Keratinocyte (primary cell): ENCODE measurements at regions not wholly inside any gene's neighbourhood (a gene's known extent, or its start where the extent isn't known, plus 50 kb on each side); places are given as distances from the start of the nearest gene placed in this dataset.

ENCODE experiments used
- DNase-seq: peaks from one replicate; pipeline ENCODE4 v3.0.0-alpha.2; 2011; ENCODE audit warnings: low read depth, missing footprints, low spot score
- FAIRE-seq: peaks from 2 replicates; lab custom pipeline; 2011; peaks lifted over from hg19 to GRCh38; lab: Jason Lieb, UNC
- H2AFZ ChIP-seq: 2 replicates; pipeline ENCODE4 v1.6.0; 2012; ENCODE audit warnings: low read length, control low read depth, inconsistent platforms; ENCODE audit not compliant: control insufficient read depth
- H3K27ac ChIP-seq: 2 replicates; pipeline ENCODE4 v1.5.1; 2011; ENCODE audit warnings: low read length; ENCODE audit not compliant: control insufficient read depth, insufficient read depth
- H3K27me3 ChIP-seq: 3 replicates; pipeline ENCODE4 v1.6.0; 2011; ENCODE audit warnings: low read length; ENCODE audit not compliant: control insufficient read depth, insufficient read depth; ENCODE audit errors: extremely low read depth
- H3K36me3 ChIP-seq, 2 experiments: 2 replicates in 1 of 2; 3 replicates in 1 of 2; pipeline ENCODE4 v1.5.1; 2011; ENCODE audit warnings: low read length in 2 of 2, mild to moderate bottlenecking in 1 of 2; ENCODE audit not compliant: control insufficient read depth in 2 of 2, insufficient read depth in 2 of 2; ENCODE audit errors: extremely low read depth in 1 of 2
- H3K4me1 ChIP-seq: 3 replicates; pipeline ENCODE4 v1.5.1; 2011; ENCODE audit warnings: low read length; ENCODE audit not compliant: control insufficient read depth, insufficient read depth; ENCODE audit errors: extremely low read depth
- H3K4me2 ChIP-seq: 3 replicates; pipeline ENCODE4 v1.6.0; 2011; ENCODE audit warnings: low read depth, low read length; ENCODE audit not compliant: control insufficient read depth, insufficient read depth; ENCODE audit errors: extremely low read depth
- H3K4me3 ChIP-seq, 3 experiments: fragments of 200-600 bp in 1 of 3; sonication (generic) in 1 of 3; 2 replicates in 2 of 3; 3 replicates in 1 of 3; pipeline ENCODE4 v1.5.1; 2011 to 2016; ENCODE audit warnings: low read length in 3 of 3, mild to moderate bottlenecking in 3 of 3, control low read depth in 2 of 3, inconsistent platforms in 1 of 3, low read depth in 1 of 3, mixed read lengths in 1 of 3, mixed run types in 1 of 3, moderate library complexity in 1 of 3; ENCODE audit not compliant: control insufficient read depth in 2 of 3, insufficient read depth in 2 of 3; ENCODE audit errors: extremely low read depth in 1 of 3
- H3K79me2 ChIP-seq: 2 replicates; pipeline ENCODE4 v1.6.0; 2012; ENCODE audit warnings: low read length; ENCODE audit not compliant: control insufficient read depth, insufficient read depth
- H3K9ac ChIP-seq: 3 replicates; pipeline ENCODE4 v1.6.0; 2011; ENCODE audit warnings: low read length; ENCODE audit not compliant: control insufficient read depth, insufficient read depth; ENCODE audit errors: extremely low read depth
- H3K9me1 ChIP-seq: 3 replicates; pipeline ENCODE4 v1.6.0; 2011; ENCODE audit warnings: low read length; ENCODE audit not compliant: control insufficient read depth, insufficient read depth; ENCODE audit errors: extremely low read depth
- H3K9me3 ChIP-seq: 2 replicates; pipeline ENCODE4 v1.5.1; 2012; ENCODE audit warnings: low read depth, low read length; ENCODE audit not compliant: control insufficient read depth
- H4K20me1 ChIP-seq: 3 replicates; pipeline ENCODE4 v1.6.0; 2011; ENCODE audit warnings: low read length; ENCODE audit not compliant: control insufficient read depth, insufficient read depth; ENCODE audit errors: extremely low read depth
- EZH2 ChIP-seq: IDR thresholded peaks from one replicate; pipeline ENCODE4 v1.6.1; 2012; ENCODE audit warnings: inconsistent platforms, mild to moderate bottlenecking, low read length, moderate library complexity
- dilution Hi-C: fragments of 300-500 bp; cut with MboI; formaldehyde crosslinking; loops from one replicate; pipeline ENCODE4 v1.7.0; 2020; ENCODE audit warnings: low sequenced_read_pairs; ENCODE audit not compliant: extremely low pct_ligation_motif_present
- TF ChIP-seq, protein P1 (sequence below), 3 experiments: IDR thresholded peaks in 1 of 3; conservative IDR thresholded peaks in 1 of 3; optimal IDR thresholded peaks in 1 of 3; 2 replicates in 2 of 3; 3 replicates in 1 of 3; pipeline versions ENCODE3 to v1.5.1; 2011; ENCODE audit warnings: low read length in 3 of 3, mild to moderate bottlenecking in 3 of 3, moderate library complexity in 2 of 3, control low read depth in 1 of 3, inconsistent platforms in 1 of 3; ENCODE audit not compliant: insufficient read depth in 2 of 3; ENCODE audit errors: extremely low read depth in 1 of 3

DNA sequence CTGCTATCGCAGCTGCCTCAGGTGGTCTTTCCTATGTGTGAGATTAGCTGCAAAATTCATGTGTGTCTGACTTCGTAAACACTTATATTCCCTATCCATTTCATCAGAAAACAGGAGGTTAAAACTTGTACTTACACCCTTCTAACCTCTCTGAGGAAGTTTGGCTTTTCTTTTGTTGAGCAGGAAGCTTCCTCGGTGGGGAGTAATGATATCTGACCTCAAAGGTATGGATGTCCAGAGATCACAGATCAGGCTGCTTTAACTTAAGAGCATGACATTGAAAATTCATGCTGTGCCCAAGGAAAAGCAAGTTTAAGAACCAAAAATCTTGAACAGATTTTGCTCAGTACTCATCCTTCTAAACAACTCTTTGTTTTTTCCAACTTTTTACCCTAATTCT lies 429.1 kb downstream of the STIM2 start:
- no peak for TF ChIP-seq EZH2
- TF ChIP-seq, protein P1, sequence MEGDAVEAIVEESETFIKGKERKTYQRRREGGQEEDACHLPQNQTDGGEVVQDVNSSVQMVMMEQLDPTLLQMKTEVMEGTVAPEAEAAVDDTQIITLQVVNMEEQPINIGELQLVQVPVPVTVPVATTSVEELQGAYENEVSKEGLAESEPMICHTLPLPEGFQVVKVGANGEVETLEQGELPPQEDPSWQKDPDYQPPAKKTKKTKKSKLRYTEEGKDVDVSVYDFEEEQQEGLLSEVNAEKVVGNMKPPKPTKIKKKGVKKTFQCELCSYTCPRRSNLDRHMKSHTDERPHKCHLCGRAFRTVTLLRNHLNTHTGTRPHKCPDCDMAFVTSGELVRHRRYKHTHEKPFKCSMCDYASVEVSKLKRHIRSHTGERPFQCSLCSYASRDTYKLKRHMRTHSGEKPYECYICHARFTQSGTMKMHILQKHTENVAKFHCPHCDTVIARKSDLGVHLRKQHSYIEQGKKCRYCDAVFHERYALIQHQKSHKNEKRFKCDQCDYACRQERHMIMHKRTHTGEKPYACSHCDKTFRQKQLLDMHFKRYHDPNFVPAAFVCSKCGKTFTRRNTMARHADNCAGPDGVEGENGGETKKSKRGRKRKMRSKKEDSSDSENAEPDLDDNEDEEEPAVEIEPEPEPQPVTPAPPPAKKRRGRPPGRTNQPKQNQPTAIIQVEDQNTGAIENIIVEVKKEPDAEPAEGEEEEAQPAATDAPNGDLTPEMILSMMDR (optimal IDR thresholded peaks at IDR 0.05 in 1 of 3, IDR thresholded peaks at IDR 0.05 in 1 of 3, conservative IDR thresholded peaks at IDR 0.05 in 1 of 3; ENCODE audit: extremely low read depth in 1 of 3, insufficient read depth in 2 of 3, low read length in 3 of 3): no peak
- H3K9me3 ChIP-seq: no peaks in the 10 kb centered on the region
- no peaks in the 10 kb centered on the region for H3K36me3 ChIP-seq
- no peaks in the 10 kb centered on the region for H3K4me1 ChIP-seq
- no peak for DNase-seq
- no peaks in the 10 kb centered on the region for H4K20me1 ChIP-seq
- H3K4me2 ChIP-seq: no peak overlapping the region
- no peak overlapping the region for H3K4me3 ChIP-seq
- H3K27me3 ChIP-seq: no peaks in the 10 kb centered on the region
- no peak overlapping the region for H3K9ac ChIP-seq
- no peaks in the 10 kb centered on the region for H3K79me2 ChIP-seq
- no peak for FAIRE-seq
- dilution Hi-C loops: no loop called here
- H2AFZ ChIP-seq: no peak overlapping the region
- H3K9me1 ChIP-seq: no peaks in the 10 kb centered on the region
- no peak overlapping the region for H3K27ac ChIP-seq

GRCh38 chr4:27293831-27294230 lies 433.2 kb downstream of the STIM2 start:
- DNase-seq: no peak
- Histone ChIP-seq H3K9me1 (no peaks in the 10 kb centered on the region), H3K4me3 (no peak overlapping the region), H3K4me1 (no peaks in the 10 kb centered on the region), H3K36me3 (no peaks in the 10 kb centered on the region), H4K20me1 (no peaks in the 10 kb centered on the region), H3K4me2 (no peak overlapping the region), H3K27ac (no peak overlapping the region), H3K9me3 (no peaks in the 10 kb centered on the region), H3K9ac (no peak overlapping the region), H3K27me3 (no peaks in the 10 kb centered on the region), H2AFZ (no peak overlapping the region), H3K79me2 (no peaks in the 10 kb centered on the region)
- no peak for FAIRE-seq
- TF ChIP-seq, protein P1 (optimal IDR thresholded peaks at IDR 0.05 in 1 of 3, IDR thresholded peaks at IDR 0.05 in 1 of 3, conservative IDR thresholded peaks at IDR 0.05 in 1 of 3; ENCODE audit: extremely low read depth in 1 of 3, insufficient read depth in 2 of 3, low read length in 3 of 3): no peak
- TF ChIP-seq EZH2: no peak
- dilution Hi-C loops: no loop called here
